CD4-positive, alpha-beta T cell treated with Interleukin-4 for 4 hours (primary cell): ENCODE measurements at regions not wholly inside any gene's neighbourhood (a gene's known extent, or its start where the extent isn't known, plus 50 kb on each side); places are given as distances from the start of the nearest gene placed in this dataset.
"Not testable (repeated sequence)": the region's sequence is repeated elsewhere in the genome, so short reads cannot be mapped to it uniquely, and the experiment has no call there.

Experiments
- DNase-seq: peaks from one replicate; pipeline ENCODE4 v3.0.0-alpha.2; 2020

DNA sequence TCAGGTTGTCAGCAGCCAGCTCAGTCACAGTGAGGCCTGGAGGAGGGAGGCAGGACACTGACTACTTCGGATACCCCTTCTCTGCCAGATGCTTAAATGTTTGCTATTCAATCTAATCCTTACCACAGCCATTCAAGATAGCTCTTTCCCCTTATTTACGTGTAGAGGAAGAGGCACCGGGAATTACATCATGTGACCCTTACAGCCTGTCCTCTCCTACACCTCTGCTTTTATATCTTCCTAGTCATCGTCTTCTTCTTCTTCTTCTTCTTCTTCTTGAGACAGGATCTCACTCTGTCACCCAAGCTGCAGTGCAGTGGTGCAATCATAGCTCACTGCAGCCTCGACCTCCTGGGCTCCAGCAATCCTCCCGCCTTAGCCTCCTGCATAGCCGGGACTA is 148.1 kb upstream of the NEDD9 start:
- no peak for DNase-seq

DNA sequence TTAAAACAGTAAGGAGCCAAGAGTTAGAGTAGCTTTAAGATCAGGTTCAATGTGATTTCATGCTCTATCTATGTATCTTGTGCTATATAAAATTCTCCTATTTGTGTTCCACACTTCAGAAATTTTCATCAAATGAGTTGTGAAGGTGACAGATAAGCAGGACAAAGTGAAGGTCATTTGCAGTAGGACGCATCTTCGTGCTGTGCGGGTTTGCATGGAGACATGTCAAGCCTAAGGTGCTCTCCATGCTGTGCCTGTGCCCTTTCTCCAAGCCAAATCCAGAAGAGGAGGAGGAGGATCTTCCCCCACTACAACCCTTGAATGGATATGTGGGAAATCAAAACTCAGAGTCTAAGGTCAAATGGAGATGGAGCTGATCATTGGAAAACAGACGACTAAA is 147.3 kb upstream of the NEDD9 start:
- no peak for DNase-seq

DNA sequence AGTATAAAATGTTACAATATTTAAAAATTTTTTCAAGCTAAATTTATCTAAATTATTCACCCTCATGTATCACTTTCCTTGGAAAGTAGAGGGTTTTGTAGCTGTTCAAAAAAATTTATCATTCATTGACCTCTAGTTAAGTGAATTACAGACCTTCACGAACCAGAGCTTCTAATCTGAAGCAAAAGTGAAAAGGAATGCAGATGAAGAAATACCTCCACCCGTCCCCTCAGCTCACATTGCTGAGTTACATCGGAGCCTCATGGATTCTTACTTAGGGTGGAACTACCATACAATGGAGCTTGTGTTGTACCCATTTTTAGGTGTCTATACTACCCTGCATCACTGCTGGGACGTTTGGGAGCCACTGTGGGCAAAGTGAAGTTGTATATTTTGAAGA is 146.2 kb upstream of the NEDD9 start:
- DNase-seq, result no peak

DNA sequence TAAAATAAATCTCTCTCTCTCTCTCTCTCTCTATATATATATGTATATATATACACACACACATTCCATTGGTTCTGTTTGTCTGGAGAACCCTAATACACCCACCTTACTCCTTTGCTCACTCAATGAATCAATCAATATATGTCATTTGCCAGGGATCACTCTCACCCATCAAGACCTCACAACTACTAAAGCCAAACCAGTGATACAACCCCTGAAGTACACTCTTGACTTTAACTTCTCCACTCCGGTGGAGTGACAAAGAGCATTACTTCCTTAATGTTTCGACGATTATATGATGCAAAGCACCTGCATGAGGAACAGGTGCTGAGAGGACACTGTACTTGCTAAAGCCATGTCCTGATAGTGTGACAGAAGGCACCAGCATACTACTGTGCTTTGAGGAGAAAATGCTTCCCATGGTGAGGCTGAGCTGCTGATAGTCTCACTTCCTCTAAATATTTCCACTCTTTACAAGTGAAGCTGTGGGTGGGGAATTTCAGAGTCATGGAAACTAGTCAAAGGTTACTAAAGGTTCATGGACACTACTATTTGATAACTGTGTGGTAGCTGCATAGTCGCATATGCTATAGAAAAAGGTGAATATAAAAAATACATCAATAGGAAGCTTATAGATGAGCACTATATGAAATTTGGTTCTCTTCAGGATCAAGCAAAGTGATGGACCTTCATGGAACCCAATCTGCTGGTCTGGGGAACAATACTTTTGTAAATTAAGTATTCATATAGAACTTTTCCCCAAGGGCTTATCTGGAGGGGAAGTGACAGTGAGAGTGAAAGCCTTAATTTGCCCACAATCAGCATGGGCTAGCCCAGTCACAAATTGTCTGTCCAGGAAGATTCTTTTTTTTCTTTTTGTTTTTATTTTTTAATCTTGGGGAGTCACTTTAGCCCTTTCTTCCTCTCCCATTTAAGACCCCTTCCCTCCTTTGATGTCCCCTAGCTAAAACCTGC is 141.9 kb upstream of the NEDD9 start:
- peak; percentile 24 for DNase-seq

DNA sequence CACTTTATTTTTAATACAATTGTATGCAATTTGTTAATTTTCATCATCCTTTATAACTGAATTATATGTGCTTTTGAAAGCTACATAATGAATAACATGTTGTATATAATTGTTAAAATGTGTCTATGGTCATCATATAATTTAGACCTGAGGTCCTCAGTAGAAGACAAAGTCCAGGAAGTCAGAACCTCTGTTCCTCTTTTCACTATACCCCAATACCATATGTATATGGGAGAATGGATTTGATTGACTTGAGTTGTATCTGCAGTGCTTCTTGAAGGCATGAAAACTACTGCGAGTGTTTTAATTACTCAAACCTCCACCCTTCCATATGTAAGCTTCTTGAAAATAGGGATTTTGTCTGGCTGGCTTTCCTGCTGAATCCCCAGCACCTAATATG is 140.7 kb upstream of the NEDD9 start:
- no peak for DNase-seq

DNA sequence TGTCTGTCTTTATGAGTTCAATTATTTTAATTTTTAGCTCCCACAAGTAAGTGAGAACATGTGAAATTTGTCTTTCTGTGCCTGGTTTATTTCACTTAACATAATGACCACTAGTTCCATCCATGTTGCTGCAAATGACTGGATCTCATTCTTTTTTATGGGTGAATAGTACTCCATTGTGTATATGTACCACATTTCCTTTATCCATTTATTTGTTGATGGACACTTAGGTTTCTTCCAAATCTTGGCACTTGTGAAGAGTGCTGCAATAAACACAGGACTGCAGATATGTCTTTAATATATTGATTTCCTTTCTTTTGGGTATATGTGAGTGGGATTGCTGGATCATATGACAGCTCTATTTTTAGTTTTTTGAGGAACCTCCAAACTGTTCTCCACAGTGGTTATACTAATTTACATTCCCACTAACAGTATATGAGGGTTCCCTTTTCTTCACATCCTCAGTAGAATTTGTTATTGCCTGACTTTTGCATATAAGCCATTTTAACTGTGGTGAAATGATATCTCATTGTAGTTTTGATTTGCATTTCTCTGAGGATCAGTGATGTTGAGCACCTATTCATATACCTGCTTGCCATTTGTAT is 139.8 kb upstream of the NEDD9 start:
- DNase-seq, result not testable (repeated sequence)

DNA sequence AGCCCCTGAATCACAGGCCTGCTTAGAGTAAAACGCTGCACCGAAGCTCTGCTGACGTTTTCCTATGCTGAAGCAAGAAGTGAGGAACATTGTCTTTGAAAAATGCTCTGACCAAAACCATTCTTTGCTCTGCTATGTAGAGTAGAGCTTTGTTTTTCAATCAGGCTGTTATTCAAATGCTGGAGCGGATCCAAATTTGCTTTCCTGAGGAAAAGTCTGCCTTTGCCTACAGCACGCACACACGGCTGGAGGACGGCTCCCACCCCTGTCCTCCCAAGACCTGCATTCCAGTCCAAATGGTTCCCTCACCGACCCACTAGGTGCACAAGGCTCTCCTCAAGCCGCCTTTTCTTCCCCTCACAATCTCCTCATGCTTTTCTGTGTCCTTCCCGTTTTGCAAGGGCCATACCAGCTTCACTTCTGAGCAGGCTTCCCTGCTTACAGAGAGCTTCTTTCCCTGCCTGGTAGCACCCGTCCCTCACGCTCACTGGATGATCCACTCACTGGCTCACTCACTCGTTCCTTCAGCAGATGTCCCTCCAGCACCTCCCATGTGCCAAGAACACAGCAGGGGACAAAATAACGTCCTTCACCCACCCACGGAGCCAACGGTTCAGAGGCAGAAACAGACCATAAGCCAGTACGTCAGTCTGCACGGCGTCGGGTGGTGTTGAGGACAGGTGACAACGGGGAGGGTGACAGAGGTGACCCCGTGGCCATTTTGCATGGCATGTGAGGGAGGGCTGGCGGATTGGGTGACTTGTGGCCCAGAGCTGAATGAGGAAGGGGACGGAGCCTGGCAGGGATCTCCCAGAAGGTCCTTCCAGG is 137.9 kb upstream of the NEDD9 start:
- DNase-seq, result no peak

DNA sequence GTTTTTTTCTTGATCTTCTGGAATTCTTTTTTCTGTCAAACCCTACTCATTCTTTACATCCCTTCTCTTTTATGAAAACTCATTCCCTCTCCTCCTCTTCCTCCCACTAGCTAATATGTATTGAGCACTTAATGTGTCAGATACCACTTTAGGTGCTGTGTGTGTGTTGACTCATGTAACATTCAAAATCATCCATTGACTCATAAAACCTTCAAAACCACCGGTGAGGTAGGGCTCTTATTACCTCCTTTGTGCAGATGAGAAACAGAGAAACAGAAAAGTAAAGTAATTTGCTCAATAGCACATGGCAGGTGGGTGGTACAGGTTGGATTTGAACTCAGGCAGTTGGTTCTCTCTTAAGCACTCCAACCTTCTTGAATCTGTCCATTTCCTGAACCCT is 136.3 kb upstream of the NEDD9 start:
- DNase-seq, result peak; percentile 55

DNA sequence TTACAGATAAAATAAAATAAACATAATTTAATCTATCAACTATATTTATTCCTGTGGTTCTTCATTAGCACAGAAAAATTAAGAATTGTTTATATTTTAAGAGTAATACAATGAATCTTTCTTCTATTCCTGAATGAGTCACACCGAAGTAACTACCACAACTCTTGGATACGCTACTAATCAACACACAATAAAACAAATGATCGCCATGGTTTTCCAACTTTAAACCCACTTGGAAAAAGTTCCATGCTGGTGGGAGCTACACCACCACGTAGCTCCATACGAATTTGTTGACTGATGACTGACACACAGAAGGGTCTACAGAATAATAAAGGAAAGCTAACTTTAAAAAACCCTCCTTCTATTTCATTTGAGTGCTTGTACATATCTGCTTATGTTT is 135.8 kb upstream of the NEDD9 start:
- DNase-seq, result no peak

DNA sequence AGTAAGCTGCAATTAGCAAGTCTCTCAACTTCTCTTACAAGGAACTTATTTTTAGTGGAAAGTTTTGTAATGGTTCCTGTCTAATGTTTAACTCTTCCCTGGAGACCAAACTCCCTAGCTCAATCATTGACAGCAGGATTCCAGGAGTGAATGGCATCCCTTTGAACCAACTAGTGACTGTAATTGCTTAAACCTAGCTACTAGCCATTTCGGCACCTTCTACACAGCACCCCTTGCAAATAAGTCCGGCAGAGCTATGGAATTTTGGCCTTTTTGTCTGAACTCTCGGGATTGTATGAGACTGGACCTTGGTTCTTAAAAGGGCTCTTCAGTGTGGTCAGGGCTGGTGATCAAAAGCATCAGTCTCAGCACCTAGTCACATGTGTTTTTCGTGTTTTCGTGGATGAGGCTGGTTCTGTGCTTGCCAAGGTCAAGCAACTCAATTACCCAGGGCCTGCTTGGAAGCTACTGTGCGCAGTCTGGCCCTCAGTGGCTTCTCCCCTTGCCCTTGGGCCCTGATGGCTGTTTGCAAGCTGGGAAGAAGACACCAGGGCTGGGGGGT is 135.3 kb upstream of the NEDD9 start:
- no peak for DNase-seq

DNA sequence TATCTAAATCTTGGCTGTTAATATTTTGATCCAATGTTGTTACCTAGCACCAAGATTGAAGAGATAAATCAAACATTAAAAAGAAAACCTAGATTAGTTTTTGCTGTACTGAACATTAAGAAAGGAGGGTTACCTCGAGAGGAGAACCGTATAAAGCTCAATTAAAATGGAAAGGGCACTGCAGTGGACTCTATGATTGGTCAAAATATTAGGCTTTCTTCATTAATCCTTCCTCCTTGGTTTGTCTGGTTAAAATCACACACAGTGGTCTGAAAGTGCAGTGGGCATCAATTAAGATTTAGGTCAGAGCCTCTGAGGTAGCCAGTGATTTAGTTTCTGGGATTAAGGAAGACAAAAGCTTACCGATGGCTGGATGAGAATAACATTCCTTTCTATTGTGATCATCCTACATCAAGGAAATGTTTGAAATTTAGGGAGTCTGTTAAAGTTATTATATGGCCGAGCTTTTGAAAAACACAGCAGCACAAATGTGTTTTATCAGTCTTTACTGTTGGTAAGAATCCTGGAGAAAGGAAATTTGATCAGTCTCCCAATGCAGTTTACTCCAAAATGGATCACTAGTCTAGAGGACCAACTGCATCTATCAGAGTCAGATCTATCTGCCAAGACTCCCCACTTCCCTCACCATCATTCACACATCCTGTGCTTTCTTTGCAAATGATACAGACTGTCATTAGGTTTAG is 134.6 kb upstream of the NEDD9 start:
- DNase-seq, result peak; percentile 23

DNA sequence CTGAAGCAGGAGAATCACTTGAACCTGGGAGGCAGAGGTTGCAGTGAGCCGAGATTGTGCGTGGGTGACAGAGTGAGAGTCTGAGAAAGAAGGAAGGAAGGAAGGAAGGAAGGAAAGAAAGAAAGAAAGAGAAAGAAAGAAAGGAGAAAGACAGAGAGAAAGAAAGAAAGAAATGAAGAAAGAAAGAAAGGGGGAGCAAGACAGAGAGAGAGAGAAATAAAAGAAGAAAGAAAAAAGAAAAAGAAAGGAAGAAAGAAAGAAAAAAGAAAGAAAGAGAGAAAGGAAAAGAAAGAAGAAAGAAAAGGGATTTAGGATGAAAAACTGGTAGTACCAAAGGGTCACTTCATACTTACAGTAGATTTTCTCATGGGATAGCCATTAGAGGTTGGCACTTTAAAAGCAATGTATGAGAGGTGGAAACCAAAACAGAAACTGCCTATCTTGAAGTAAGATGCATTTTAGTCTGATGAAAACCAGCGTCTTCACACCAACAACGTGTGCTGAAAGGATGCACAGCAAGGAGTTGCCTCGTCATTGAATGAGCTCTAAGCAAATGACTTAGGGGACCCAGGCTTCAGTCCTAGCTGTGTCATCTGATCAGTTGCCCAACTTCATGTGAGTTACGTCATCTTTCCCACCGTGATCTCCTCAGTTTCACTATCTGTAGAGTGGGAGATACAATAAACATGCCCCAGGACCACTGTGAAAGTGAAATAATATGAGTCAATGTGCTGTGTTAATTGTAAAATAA is 133.9 kb upstream of the NEDD9 start:
- peak; percentile 80 for DNase-seq

DNA sequence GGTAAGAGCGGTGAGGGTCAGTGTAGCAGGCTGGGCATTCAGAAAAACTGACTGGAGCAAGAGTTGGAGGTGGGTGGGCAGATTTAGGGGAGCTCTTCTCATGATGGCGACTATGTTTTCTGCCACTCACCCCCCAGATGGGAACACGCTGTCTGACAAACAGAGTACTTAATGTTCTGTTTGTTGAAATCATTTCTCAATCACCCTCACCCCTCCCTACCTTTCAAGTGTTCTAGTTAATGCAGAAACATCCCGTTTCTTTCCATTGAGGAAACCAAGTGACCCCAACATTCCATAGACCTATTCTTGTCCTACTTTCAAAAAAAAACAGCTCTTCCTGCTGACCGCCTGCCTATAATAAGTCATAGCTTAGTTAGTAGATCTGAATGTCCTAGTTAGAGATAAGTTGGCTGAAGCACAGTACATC is 132.5 kb upstream of the NEDD9 start:
- no peak for DNase-seq

DNA sequence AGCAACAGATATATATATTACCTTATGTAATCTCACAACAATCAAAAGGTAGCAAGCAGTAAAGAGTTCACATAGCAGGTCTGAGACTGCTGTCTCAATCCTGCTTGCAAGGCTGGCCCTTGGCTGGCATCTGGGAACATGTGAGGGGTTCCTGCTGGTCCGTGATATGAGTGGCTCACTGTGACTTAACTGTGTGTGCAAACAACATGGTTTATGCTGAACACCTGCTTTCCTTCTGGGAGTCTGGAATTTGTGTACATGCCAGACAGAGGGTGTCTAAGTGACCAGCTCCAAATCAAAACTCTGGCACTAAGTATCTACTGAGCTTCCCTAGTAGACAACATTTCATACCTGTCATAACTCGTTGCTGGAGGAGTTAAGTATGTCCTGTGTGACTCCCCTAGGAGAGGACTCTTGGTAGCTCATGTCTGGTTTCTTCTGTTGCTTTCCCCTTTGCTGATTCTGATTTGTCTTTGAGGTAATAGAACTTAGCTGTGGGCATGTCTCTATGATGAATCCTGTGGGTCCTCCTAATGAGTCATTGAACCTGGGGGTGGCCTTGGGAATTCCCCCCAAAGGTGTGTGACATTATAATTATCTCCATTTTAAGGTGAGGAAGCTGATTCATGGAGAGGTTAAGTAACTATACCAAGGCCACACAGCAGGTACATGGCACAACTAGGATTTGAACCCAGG is 131.6 kb upstream of the NEDD9 start:
- peak; percentile 83 for DNase-seq

DNA sequence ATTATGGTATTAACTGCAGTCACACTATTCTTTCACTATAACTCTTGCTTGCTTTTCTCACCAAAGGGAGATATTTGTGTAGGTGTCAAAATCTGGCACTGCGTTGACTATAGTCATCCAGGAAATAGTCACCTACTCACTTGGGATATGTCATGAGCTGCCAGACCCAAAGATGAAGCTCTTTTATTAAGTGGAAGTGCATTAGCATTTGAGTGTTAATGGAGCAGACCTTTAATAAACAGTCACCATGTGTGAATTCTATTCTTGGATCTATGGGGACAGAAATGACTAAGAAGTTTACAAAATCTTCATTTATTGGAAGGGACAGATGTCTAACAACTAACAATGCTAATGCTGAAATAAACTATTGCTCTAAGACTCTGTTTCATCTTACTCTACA is 130.1 kb upstream of the NEDD9 start:
- no peak for DNase-seq

DNA sequence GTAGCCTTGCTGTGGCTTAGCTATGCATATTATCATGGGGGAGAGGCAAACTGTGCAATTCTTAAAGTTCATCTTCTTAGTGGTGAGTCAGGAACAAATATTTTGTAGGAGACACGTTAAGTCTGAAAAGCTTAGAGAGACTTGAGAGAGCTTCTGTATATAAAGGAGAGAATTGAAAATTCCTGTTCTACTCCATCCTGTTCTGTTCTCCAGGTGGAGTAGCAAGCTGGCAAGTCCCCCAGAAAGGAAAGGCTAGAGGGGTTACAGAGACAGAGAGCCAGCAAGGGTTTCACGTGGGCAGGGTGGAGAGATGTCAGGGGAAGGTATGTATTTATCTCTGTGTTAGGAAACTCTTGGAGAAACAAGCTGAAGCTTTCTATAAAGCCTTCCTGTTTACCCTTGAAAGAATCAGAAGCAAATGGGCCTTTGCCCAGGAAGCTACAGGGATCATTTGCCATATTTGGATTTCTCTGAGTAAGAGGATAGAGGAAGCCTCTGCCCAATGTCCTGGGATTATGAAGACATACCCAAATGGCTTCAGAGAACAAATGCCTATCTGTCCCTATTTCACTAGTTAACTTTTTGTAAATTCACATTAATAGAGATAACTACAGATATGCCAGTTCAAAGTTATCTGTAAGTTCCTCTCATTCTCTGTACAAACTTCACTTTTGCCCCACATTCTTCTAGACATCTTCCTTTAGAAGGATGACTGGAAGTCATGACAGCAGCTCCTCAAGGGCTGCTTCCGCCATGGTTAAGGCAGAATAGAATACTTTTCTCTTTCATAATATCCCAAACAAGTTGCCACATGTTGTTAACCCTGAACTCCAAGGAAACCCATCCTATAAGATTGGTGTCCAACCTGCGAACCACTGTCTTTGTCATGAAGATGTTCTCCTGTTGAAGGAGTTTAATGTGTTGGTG is 126.7 kb upstream of the NEDD9 start:
- DNase-seq, result no peak

DNA sequence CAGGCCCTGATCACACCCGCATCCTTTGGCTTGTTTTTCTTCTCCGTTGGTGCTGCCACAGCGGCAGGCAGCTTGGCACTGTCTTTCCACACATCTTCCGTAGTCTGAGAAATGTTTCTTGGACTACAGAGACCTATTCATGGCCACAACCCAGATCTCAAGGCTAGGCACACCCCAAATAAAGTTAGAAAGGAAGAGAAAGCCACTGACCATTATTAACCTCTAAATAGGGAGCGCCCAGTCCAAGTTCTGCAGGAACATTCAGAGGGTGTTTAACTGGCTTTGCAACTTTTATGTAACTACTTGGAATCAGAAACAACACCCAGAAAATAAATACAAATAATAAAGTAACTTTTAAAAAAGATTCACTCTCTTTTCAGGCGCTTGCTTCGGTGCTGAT is 124.8 kb upstream of the NEDD9 start:
- DNase-seq, result no peak

DNA sequence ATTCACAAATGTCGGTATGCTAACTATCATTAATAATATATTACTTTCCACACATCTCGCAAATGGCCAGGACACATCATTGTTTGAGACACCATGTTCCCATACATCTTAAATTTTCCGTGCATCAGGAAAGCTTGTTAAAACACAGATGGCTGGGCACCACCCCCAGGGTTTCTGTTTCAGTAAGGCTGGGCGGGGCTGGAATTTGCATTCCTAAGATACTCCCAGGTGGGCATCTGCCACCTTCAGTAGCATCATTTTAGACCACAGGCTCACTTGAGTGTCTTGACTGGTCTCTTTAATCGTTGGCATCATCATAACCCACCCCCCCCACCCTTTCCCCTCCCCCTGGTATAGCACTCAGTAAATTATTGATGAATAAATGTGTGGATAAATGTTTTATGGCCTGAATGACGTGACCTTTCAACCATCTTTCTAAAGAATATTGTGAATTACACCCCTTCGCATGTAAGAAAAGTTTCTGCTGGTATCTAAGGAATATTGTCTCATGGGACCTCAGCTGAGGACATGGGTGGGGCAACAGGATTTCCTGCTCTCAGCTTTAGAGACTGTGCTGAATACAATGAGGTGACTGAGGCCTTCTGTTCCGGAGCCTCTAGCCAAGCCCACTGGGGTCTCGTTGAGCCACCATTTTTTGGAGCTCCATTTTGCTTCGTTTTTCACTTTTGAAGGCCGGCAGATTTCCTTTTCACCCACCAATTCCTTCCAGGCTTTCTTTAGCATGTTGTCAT is 124.1 kb upstream of the NEDD9 start:
- peak; percentile 38 for DNase-seq

DNA sequence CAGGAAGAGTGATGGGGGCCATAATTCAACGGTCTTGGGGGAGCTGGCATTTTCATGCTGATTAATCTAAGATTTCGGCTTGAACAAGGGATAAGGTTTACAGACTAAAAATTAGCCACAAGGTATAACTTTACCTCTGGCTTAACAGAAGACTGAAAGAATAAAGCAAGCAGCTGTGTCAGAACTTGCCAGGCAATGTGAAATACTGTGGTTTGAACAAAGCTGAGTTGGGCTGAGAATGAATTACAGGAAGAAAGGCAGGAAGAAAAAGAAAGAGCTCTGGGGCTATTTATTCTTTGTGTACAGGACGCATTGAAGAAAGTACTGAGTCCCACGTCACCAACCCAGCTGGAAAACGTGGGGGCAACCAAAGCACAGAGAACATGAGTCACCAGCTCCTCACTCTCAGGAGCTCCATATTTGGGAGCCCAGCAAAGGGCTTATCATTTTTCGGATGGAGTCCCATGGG is 121.5 kb upstream of the NEDD9 start:
- peak; percentile 47 for DNase-seq
